ENCODE measurements at regions not wholly inside any gene's neighbourhood (a gene's known extent, or its start where the extent isn't known, plus 50 kb on each side); places are given as distances from the start of the nearest gene placed in this dataset.
"Not testable (repeated sequence)": the region's sequence is repeated elsewhere in the genome, so short reads cannot be mapped to it uniquely, and the experiment has no call there.

DNA sequence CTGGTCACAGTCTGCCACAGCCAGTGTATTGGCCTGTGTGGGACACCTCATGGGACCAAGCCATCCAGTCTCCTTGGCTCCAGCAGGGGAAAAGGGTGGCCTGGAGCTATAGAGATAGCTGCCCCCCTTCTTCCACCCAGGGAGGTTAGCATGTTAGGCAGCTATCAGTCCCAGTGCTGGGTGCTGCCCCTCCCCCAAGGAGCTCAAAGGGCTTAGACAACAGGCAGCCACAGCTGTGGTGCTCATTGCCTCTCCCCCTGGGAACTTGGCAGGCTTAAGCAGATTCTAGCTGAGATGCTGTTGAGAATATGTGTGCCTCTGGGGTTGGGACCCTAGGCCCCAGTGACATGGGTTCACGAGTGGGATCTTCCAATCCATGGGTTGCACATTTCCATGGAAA lies 226.0 kb upstream of the PTGER4 start:
- peak; percentile 27 for DNase-seq

DNA sequence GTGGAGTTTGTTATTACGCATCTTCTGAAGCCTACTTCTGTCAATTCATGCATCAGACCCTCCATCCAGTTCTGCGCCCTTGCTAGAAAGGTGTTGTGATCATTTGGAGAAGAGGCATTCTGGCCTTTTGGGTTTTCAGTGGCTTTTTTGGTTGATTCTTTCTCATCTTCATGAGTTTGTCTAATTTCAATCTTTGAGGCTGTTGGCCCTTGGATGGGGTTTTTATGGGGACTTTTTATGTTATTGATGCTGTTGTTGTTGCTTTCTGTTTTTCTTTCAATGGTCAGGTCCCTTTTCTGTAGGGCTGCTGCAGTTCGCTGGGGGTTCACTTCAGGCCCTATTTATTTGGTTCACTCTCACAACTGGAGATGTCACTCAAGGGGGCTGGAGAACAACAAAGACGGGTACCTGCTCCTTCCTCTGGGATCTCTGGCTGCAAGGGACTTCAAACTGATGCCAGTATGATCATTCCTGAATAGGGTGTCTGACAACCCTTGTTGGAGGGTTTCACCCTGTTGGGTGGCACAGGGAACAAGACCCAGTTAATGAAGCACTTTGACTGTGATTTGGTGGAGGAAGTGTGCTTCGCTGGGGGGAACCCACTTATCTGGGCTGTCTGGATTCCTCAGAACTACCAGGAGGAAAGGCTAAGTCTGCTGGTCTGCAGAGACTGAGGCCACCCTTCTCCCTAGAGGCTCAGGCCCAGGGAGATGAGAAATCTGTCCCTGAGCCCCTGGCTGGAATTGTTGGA lies 226.7 kb upstream of the PTGER4 start:
- no peak for DNase-seq

DNA sequence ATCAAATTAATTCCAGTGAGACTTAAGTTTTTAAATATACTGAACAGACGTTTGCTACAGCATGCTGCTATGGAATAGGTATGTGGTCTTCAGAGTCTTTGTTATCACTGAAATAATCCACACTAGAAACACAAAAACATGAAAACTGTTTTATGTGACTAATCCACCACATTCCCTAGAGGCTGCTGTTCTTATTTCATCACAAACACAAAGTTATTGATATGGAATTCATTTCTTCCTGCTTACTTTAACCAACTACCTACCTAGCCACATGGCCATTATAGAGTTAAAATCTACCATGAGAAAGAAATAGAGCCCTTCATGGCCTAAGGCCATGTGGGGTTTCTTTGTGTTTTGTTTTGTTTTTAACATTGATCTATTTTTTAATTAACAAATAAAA lies 232.3 kb upstream of the PTGER4 start:
- no peak for DNase-seq

DNA sequence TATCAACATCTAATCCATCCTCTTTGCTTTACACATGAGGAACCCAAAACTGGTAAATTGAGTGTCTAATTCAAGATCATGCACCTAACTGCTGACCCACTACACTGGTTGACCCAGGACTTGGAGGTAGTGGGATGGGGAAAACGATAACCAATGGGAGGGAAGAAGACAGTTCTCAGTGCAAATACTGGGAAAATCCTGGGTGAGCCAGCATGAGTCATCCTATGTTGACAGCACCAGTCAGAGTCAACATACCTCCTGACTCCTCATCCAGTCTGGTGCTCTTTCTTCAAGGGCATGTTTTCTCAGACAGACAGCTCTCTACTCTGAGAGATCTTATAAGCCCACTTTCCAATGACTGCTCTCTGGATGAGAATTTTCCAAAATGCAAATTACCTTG lies 232.8 kb upstream of the PTGER4 start:
- no peak for DNase-seq

DNA sequence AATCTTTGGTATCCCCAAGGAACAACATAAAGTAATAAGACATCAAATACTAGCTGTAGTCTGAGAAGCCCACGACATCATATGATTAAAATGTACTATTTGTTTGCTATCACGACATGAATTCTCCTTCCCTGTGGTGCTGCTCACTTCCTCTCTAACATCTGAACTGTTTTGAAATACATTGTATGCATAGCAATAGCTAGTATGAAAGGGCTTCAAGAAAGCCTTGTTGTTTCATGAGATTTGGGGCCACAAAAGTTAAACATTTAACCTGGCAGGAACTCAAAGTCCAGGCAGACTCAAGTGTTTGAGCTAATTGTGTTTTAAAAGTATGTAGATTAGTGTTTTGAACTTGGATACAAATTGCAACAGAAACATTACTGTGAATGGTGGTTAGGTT lies 237.4 kb upstream of the PTGER4 start:
- DNase-seq: no peak

DNA sequence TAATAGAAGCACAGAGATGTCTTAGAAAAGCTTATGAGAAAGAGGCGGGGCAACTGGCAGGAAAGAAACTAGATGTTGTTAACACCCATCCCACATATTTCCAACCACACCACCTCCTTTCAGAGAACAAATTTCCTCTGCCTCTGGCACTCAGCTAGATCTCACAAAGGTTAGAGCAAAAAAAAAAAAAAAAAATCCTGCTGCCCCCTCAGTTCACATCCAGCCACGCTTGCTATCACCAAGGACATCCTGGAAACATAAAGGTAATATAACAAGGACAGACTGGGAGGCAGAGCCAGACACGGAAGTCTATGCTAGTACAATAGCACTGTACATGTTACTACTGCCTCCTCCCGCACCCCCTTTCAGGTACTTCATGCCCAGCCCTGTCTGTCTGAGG lies 238.0 kb upstream of the PTGER4 start:
- DNase-seq: no peak

DNA sequence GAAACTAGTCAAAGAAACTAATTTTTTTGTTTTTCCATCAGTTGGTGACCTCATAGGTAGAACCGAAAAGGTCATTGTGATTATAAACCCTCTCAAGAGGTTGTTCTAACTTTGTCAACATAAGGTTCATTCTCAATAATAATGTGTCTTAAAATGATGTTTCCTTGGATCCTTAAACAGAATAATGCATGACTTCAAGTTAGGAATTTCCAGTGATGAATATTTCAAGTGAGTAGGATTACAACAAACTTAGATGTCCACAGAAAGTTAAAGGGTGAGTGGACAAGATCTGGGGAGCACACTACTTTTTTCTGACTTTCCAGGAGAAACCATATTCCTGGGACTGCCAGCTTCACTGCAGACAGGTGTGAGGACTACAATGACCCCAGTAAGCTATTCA lies 239.0 kb upstream of the PTGER4 start:
- no peak for DNase-seq

DNA sequence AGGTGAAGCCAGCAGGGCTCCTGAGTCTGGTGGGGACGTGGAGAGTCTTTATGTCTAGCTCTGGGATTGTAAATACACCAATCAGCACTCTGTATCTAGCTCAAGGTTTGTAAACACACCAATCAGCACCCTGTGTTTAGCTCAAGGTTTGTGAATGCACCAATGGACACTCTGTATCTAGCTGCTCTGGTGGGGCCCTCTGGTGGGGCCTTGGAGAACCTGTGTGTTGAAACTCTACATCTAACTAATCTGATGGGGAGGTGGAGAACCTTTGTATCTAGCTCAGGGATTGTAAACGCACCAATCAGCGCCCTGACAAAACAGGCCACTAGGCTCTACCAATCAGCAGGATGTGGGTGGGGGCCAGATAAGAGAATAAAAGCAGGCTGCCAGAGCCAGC lies 240.6 kb upstream of the PTGER4 start:
- DNase-seq: peak; percentile 8

DNA sequence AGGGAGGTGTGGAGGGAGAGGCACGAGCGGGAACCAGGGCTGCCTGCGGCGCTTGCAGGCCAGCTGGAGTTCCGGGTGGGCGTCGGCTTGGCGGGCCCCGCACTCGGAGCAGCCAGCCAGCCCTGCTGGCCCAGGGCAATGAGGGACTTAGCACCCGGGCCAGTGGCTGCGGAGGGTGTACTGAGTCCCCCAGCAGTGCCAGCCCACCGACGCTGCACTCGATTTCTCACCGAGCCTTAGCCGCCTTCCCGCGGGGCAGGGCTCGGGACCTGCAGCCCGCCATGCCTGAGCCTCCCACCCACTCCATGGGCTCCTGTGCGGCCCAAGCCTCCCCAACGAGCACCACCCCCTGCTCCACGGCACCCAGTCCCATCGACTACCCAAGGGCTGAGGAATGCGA lies 241.1 kb upstream of the PTGER4 start:
- not testable (repeated sequence) for DNase-seq

DNA sequence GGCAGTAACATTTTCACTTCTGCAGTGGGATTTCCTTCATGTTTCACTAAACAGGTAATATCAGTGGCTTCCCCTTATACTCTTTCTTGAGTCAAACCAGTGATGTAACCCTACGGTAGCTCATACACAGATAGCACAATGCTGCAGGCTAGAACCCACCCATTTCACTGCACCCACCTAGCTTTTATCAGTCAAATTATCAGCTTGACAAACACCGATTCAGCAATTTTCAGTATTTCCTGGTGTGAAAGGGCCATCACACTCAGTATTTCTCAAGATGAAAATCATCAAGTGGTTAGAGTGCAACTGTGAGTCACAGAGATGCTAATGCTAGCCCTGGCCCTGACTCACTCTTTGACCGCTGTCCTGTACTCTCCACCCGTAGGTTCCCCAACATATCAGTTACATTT lies 242.3 kb upstream of the PTGER4 start:
- no peak for DNase-seq

DNA sequence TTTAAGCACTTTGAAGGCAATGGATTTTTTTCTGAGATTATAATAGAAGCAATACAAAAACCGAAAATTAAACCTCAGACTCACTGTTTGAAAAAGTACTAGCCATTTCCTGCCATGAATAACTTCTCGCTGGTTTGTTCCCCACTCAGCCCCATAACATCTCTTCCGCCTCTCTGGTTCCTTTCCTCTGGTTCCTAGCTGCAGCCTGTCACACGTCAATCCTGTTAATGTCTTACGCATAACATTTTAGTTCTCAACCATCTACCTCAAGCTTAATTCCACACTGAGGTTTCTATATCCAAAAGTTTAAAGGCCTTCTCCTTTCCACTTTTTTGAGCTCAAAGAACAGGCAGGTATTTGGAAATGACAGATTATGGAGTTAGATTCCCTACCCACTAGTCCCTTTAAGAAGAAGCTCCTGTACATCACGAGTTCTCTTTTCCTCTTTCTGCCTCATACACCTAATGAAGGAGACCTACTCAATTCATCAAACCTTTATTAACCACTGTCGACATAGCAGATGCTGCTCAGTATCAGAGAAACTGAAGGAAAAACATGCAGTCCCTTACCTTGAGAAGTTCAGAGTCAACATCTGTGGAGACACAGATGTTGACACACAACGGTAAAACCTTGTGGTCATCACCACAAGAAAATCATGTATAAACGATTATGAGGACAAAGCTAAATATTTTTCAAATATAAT lies 243.0 kb upstream of the PTGER4 start:
- no peak for DNase-seq

DNA sequence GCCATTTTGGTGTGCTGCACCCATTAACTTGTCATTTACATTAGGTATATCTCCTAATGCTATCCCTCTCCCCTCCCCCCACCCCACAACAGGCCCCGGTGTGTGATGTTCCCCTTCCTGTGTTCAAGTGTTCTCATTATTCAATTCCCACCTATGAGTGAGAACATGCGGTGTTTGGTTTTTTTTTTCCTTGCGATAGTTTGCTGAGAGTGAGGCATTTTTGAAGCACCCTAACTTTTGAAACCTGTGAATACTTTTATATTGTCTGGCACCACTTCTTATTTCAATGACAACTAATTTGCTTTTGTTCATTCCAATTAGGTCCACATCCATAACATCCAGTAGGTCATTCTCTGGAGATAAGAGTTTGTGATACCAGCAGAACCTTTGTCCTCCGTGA lies 244.0 kb upstream of the PTGER4 start:
- DNase-seq: not testable (repeated sequence)

DNA sequence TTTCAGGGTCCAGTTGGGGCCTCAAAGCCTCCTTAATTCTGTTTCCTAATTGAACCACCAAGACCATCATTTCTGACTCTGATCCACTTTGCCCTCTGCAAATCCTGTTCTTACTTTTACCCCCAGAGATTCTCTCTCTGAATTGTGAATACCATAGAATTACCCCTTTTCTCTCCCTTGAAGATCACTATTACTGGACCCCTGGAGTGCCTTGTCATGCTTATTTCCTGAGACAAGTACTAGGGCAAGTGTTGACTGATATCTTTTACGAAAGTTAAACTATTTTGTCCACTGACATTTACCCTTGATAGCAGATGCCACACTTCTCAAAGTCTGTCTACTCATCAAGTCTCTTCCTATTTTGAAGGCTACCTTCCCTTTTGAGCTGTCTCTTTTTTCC lies 246.9 kb upstream of the PTGER4 start:
- no peak for DNase-seq

DNA sequence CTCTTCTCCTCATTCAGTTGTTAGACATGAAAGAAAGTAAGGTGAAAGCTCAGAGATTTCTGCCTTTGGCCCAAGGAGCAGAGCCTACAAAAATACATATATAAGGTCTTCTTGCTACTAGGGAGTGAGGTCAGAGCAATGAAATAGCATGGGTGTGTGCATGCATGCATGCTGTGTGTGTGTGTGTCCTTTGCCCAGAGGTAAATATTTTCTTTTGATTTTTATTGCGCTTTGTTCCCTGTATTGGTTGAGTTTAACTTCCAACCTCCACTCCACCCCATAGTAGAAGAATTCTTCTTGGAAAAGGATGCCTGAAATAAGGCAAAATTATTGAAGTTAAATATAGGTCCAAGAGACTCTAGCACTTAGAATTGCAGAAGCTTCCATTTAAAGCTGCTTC lies 248.0 kb upstream of the PTGER4 start:
- DNase-seq: no peak

DNA sequence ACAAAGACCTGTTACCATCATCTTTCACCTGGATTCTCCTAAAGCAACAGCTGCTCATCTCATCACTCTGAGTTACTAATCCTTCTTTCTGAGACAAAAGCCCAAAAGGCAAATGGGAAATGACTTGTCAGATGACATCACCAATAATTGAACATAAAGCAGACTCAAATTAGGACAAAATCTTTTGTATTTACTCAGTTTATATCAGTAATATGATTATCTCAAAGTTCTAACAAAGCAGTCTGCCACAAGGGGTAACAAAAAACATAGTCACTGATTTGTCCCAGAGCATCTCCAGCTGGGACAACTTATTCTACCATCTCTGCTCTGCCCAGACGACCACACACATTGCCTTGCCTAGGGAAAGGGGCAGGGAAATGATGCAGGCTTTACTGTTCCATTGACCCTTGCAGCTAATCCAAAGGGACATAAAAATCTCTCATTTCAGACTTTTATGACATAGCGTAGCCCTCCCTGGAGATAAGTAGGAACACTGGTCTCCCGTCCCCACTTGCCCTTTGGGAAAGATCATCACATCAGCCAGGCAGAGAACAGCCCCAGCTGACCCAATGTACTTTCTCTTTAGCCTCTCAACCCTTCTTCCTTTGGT lies 249.5 kb upstream of the PTGER4 start:
- DNase-seq: no peak

DNA sequence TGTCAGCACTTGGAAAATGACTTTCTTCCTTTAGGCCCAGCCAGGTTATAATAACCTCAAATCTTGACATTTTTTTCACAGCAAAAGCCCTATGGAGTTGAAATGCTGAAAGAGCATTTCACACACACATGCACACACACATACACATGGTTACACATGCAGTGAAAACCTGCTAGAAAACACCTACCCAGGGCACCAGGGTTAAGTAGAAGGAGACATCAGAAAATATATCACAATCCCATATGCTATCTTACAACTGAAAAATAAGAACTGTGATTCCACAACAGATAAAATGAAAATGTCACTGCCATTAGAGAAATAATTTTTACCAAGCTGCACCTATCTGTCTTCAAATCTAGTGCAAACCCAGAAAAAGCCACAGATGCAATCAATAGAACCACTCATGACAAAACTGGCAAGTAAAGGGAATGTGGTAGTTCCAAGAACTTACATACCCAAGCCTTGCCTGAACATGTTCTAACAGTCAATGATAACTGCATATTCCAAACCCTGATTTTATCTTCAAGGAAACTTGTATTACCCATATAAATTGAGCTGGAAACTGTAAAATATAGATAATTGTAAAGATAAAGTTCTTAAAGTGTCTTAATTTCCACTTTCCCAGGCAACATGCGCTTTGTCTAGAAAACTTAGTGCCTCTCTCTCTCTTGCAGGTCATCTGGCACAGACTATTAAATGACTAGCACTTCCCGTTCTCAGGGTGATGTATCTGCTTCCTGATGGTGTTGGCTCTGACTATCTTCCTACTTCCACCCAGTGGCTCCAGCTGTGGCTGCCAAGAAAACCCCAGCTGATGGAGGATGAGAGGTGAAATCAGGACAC lies 250.2 kb upstream of the PTGER4 start:
- no peak for DNase-seq

DNA sequence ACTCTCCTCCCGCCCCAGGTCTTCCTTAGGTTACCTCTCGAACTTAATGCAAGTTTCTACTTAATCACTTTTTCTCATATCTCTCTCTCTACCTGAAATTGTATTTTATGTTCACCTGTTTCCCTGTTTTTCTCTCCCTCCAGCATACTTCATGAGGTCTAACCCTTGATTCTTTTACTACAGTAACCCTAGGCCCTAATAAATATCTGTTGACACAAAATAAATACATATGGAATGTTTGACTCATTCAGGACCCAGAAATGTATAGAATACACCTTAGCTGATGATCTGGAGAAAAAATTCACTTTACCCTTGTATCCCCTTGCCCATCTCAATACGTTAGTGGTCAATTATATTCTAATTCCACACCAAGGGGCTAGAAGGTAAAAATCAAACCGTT lies 250.9 kb upstream of the PTGER4 start:
- no peak for DNase-seq

DNA sequence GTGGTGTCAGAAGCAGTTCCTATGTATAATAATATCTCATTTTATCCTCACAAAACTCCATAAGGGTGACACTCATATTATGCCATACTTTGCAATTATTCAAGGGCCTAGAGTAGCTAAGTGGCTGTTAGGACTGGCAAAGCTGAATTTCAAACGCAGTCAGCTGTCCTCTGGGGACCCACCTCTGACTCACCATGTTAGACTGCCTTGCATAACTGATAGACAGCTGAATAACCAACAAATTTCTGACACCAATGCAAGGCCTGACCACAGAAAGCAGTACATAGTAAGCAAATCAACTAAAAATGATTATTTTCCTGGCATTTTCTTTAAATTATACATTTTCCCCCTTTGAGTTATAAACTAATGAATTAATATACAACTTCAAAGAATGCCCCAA lies 251.6 kb upstream of the PTGER4 start:
- DNase-seq: no peak

DNA sequence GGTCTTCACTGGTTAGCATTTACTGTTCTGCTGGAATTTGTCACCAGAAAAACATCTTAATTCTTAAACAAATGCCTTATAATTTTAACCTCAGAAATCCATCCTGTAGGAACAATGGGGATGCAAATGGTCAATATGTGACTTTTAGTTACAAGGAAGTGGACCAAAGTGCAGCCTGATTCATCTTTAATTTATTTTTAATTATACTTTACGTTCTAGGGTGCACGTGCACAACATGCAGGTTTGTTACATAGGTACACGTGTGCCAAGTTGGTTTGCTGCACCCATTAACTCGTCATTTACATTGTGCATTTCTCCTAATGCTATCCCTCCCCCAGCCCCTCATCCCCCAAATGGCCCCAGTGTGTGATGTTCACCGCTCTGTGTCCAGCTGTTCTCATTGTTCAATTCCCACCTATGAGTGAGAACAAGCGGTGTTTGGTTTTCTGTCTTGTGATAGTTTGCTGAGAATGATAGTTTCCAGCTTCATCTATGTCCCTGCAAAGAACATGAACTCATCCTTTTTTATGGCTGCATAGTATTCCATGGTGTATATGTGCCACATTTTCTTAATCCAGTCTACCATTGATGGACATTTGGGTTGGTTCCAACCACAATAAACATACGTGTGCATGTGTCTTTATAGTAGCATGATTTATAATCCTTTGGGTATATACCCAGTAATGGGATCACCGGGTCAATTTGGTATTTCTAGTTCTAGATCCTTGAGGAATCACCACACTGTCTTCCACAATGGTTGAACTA lies 262.5 kb upstream of the PTGER4 start:
- DNase-seq: not testable (repeated sequence)

DNA sequence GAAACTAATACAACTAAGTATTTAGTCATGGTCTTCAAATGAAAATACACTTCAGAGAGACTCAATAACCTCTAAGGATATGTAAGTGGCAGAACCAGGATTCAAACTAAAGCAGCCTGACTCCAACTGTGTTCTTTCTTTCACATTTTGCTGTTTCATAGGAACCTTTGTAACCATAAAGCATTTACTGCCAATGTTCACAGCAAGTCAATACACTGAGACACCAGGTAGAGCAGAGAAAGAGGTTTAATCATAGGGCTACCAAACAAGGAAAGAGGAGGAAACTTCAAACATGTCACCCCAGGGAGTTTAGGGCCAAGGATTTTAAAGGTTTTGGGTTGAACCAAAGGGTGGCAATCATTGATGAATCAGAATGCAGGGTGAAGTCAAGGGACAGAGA lies 263.1 kb upstream of the PTGER4 start:
- no peak for DNase-seq

DNA sequence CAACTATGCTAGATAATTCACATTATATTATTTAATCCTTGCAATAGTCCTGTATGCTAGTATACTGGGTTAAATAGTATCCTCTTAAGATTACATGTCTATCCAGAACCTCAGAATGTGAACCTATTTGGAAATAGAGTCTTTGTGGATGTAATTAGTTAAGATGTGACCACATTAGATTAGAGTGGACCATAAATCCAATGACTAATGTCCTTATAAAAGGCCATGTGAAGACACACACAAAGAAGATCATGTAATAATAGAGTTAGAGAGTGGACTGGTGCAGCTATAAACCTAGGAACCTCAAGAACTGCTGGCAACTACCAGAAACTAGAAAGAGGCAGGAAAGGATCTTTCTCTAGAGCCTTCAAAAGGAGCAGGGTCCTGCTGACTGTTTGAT lies 263.6 kb upstream of the PTGER4 start:
- DNase-seq: no peak

DNA sequence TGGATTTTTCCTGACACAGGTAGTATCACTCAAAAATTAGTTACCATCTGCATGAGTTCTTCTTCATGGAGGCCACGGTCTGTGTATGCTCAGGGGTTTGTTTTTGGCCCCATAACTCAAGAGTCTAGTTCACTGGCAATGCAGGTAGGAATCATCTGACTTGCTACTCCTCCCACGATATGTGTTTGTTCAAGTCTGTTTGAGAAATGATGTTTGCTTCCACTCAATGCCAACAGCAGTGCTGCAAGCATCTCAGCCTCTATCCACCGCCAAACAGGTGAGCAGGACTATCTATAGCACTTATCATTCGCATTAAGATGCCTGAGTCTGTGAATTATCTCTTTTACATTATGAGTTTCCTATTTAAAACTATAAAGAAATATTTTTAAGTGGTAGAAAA lies 264.8 kb upstream of the PTGER4 start:
- no peak for DNase-seq

DNA sequence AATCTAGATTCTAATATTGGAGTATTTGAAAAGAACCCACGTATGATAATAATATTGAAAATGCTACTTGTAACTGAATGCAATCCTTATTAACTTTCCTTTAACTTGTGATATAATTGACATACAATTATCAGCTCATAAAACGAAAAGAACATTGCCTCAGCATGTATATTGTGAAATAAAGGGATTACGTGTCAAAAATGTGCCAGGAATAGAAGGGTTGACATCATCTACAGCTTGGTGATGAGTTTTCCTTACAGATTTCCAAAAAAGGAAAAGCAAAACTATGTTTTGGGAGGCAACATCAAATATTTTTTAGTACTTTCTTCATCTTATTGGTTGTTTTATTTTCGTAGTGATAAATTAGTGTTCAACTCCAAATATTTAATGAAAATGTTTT lies 266.0 kb upstream of the PTGER4 start:
- no peak for DNase-seq

Measured in OCI-M1 (cell line).